Breast epithelium (tissue), 3 donors: ENCODE measurements at regions not wholly inside any gene's neighbourhood (a gene's known extent, or its start where the extent isn't known, plus 50 kb on each side); places are given as distances from the start of the nearest gene placed in this dataset.

Source experiments
- CTCF ChIP-seq, 3 donors: fragments of 450-650 bp; IDR thresholded peaks; one replicate each; pipeline ENCODE4 v1.5.1; 2016 to 2017; ENCODE audit warnings: antibody characterized with exemption in 3 of 3, mild to moderate bottlenecking in 3 of 3, moderate library complexity in 3 of 3
- POLR2A ChIP-seq: fragments of 450-650 bp; IDR thresholded peaks from one replicate; pipeline ENCODE4 v1.6.1; 2016; ENCODE audit warnings: antibody characterized with exemption, mild to moderate bottlenecking, moderate library complexity
- POLR2AphosphoS5 ChIP-seq, 3 donors: sonication (generic); formaldehyde crosslinking; IDR thresholded peaks; one replicate each; pipeline ENCODE4 v1.6.1; 2017; ENCODE audit warnings: antibody characterized with exemption in 3 of 3

GRCh38 chr10:33125522-33126517, 167.8 kb upstream of the ITGB1 start:
- TF ChIP-seq POLR2A, result no peak
- TF ChIP-seq CTCF (IDR thresholded peaks at IDR 0.05), result no peak
- TF ChIP-seq POLR2AphosphoS5 (IDR thresholded peaks at IDR 0.05), result no peak
